ENCODE measurements at regions not wholly inside any gene's neighbourhood (a gene's known extent, or its start where the extent isn't known, plus 50 kb on each side); places are given as distances from the start of the nearest gene placed in this dataset.

DNA sequence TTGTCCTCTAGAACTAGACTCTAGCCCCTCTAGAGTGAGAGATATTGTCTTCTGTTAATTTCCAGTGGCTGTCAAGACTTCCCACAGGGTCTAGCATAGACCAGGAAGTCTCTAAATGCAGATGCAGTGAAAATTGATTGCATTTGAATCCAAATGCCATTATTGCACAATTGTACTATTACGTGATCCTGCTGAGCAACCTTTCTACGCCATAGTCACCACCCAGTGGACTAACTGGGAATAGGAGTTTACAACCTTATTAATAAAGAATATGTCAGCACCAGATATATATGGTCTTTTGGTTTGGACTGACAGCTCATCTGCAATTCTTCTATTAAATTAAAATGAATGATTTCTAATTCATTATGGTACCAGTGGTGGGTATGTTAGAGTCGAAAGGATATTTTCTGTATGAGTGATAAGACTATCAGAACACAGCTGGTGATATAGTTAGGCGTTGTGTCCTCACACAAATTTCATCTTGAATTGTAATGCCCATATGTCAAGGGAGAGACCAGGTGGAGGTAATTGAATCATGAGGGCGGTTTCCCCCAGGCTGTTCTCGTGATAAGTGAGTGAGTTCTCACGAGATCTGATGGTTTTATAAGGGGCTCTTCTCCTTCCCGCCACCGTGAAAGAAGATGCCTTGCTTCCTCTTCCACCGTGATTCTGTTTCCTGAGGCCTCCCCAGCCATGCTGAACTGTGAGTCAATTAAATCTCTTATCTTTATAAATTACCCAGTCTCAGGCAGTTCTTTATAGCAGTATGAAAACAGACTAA lies 138.9 kb upstream of the CA10 start (continued):
- no peak for TF ChIP-seq SP3 (tag by site-specific recombination; IDR thresholded peaks at IDR 0.05)
- TF ChIP-seq, protein P1, sequence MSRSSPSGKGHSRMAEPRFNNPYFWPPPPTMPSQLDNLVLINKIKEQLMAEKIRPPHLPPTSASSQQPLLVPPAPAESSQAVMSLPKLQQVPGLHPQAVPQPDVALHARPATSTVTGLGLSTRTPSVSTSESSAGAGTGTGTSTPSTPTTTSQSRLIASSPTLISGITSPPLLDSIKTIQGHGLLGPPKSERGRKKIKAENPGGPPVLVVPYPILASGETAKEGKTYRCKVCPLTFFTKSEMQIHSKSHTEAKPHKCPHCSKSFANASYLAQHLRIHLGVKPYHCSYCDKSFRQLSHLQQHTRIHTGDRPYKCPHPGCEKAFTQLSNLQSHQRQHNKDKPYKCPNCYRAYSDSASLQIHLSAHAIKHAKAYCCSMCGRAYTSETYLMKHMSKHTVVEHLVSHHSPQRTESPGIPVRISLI (tag by site-specific recombination; IDR thresholded peaks at IDR 0.05) = no peak
- TF ChIP-seq ZNF175 (tag by site-specific recombination; IDR thresholded peaks at IDR 0.05) = no peak
- TF ChIP-seq, protein P2, sequence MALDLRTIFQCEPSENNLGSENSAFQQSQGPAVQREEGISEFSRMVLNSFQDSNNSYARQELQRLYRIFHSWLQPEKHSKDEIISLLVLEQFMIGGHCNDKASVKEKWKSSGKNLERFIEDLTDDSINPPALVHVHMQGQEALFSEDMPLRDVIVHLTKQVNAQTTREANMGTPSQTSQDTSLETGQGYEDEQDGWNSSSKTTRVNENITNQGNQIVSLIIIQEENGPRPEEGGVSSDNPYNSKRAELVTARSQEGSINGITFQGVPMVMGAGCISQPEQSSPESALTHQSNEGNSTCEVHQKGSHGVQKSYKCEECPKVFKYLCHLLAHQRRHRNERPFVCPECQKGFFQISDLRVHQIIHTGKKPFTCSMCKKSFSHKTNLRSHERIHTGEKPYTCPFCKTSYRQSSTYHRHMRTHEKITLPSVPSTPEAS (tag by site-specific recombination; IDR thresholded peaks at IDR 0.05) = no peak
- TF ChIP-seq, protein P3, sequence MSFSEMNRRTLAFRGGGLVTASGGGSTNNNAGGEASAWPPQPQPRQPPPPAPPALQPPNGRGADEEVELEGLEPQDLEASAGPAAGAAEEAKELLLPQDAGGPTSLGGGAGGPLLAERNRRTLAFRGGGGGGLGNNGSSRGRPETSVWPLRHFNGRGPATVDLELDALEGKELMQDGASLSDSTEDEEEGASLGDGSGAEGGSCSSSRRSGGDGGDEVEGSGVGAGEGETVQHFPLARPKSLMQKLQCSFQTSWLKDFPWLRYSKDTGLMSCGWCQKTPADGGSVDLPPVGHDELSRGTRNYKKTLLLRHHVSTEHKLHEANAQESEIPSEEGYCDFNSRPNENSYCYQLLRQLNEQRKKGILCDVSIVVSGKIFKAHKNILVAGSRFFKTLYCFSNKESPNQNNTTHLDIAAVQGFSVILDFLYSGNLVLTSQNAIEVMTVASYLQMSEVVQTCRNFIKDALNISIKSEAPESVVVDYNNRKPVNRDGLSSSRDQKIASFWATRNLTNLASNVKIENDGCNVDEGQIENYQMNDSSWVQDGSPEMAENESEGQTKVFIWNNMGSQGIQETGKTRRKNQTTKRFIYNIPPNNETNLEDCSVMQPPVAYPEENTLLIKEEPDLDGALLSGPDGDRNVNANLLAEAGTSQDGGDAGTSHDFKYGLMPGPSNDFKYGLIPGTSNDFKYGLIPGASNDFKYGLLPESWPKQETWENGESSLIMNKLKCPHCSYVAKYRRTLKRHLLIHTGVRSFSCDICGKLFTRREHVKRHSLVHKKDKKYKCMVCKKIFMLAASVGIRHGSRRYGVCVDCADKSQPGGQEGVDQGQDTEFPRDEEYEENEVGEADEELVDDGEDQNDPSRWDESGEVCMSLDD (tag by site-specific recombination; IDR thresholded peaks at IDR 0.05) = no peak
- TF ChIP-seq SP2 (tag by site-specific recombination; IDR thresholded peaks at IDR 0.05) = no peak
- TF ChIP-seq ZNF214 (tag by site-specific recombination; IDR thresholded peaks at IDR 0.05; ENCODE audit: borderline replicate concordance) = no peak

DNA sequence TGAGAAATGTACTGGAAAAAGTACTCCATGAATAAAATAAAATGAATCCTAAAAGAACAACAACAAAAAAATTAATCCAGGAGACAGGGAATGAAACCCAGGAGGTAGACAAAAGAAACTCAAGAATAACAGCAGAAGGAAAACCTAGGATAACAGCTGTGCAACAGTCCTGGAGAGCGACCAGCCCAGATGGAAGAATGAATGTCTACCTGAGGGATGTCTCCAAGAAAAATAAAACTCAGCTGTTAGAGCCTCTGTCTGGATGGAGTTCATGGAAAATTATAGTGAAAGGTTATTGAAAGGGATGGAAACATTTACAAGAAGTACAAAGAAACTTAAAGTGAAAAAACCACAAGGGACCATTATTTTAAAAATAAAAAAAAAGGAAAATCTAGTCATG lies 135.8 kb upstream of the CA10 start:
- H3K36me3 ChIP-seq (ENCODE audit: control insufficient read depth in 2 of 2, insufficient read depth in 1 of 2, low read length in 2 of 2) = no peaks in the 10 kb centered on the region
- no peak for TF ChIP-seq ZNF394 (tag by site-specific recombination; IDR thresholded peaks at IDR 0.05; ENCODE audit: borderline replicate concordance)
- TF ChIP-seq ZNF221 (tag by site-specific recombination; IDR thresholded peaks at IDR 0.05; ENCODE audit: borderline replicate concordance) = no peak
- no peak for TF ChIP-seq ZNF416 (tag by site-specific recombination; IDR thresholded peaks at IDR 0.05)
- no peak for TF ChIP-seq ZBTB20 (tag by site-specific recombination; IDR thresholded peaks at IDR 0.05)
- TF ChIP-seq MYNN (tag by site-specific recombination; IDR thresholded peaks at IDR 0.05; ENCODE audit: borderline replicate concordance) = no peak
- TF ChIP-seq, protein P4, sequence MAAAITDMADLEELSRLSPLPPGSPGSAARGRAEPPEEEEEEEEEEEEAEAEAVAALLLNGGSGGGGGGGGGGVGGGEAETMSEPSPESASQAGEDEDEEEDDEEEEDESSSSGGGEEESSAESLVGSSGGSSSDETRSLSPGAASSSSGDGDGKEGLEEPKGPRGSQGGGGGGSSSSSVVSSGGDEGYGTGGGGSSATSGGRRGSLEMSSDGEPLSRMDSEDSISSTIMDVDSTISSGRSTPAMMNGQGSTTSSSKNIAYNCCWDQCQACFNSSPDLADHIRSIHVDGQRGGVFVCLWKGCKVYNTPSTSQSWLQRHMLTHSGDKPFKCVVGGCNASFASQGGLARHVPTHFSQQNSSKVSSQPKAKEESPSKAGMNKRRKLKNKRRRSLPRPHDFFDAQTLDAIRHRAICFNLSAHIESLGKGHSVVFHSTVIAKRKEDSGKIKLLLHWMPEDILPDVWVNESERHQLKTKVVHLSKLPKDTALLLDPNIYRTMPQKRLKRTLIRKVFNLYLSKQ (tag by site-specific recombination; IDR thresholded peaks at IDR 0.05; ENCODE audit: borderline replicate concordance) = no peak
- TF ChIP-seq KLF1 (tag by site-specific recombination; IDR thresholded peaks at IDR 0.05) = no peak
- TF ChIP-seq, protein P5, sequence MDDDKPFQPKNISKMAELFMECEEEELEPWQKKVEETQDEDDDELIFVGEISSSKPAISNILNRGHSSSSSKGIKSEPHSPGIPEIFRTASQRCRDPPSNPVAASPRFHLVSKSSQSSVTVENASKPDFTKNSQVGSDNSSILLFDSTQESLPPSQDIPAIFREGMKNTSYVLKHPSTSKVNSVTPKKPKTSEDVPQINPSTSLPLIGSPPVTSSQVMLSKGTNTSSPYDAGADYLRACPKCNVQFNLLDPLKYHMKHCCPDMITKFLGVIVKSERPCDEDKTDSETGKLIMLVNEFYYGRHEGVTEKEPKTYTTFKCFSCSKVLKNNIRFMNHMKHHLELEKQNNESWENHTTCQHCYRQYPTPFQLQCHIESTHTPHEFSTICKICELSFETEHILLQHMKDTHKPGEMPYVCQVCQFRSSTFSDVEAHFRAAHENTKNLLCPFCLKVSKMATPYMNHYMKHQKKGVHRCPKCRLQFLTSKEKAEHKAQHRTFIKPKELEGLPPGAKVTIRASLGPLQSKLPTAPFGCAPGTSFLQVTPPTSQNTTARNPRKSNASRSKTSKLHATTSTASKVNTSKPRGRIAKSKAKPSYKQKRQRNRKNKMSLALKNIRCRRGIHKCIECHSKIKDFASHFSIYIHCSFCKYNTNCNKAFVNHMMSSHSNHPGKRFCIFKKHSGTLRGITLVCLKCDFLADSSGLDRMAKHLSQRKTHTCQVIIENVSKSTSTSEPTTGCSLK (tag by site-specific recombination; IDR thresholded peaks at IDR 0.05) = no peak
- no peak for TF ChIP-seq ZNF391 (tag by site-specific recombination; IDR thresholded peaks at IDR 0.05; ENCODE audit: borderline replicate concordance, low read depth)
- no peak for TF ChIP-seq PRDM1 (tag by site-specific recombination; IDR thresholded peaks at IDR 0.05)
- TF ChIP-seq ZNF114 (tag by site-specific recombination; IDR thresholded peaks at IDR 0.05) = no peak
- no peak for TF ChIP-seq ZNF292 (tag by site-specific recombination; IDR thresholded peaks at IDR 0.05; ENCODE audit: borderline replicate concordance, low read depth)
- H3K4me3 ChIP-seq (ENCODE audit: low read depth, low read length) = no peak overlapping the region
- ChIA-PET POLR2A (interaction anchor here (0.7 kb wide), 1 partner anchor 82 kb away, joined by 6 read pairs; no protein-coding TSS in a partner anchor), CTCF (interaction anchor here (0.7 kb wide), 1 partner anchor 227 kb away, joined by 3 read pairs; no protein-coding TSS in a partner anchor)
- no peaks in the 10 kb centered on the region for H3K9me3 ChIP-seq (ENCODE audit: control insufficient read depth, insufficient read depth, low read depth, low read length)
- H3K27ac ChIP-seq (ENCODE audit: extremely low read depth, low read depth, low read length) = no peak overlapping the region
- H3K4me1 ChIP-seq (ENCODE audit: control insufficient read depth, insufficient read depth, low read length) = no peaks in the 10 kb centered on the region
